Stimulated activated naive CD8-positive, alpha-beta T cell treated with anti-CD3 and anti-CD28 coated beads, Interleukin-15, amount 100 ng/mL, for 72 hours (primary cell): ENCODE measurements at regions not wholly inside any gene's neighbourhood (a gene's known extent, or its start where the extent isn't known, plus 50 kb on each side); places are given as distances from the start of the nearest gene placed in this dataset.
A peak's percentile ranks its signal among the peaks of the same experiment; 100 is the strongest.

ENCODE experiments used
- ATAC-seq: fragments of 150-1000 bp; cut with Tn5 transposase; 2 replicates; pipeline ENCODE4 v1.10.0; 2021; ENCODE audit warnings: mild to moderate bottlenecking, moderate library complexity
- DNase-seq, 2 donors: peaks; one replicate each; pipeline ENCODE4 v3.0.0; 2021 to 2022
- H3K27ac Mint-ChIP-seq, 2 donors: one replicate each; pipeline ENCODE4 v1.8.0; 2022; ENCODE audit warnings: mild to moderate bottlenecking in 2 of 2, mixed read lengths in 2 of 2, moderate library complexity in 2 of 2
- H3K27me3 Mint-ChIP-seq: one replicate; pipeline ENCODE4 v1.8.0; 2022; ENCODE audit warnings: mixed read lengths
- H3K4me1 Mint-ChIP-seq: one replicate; pipeline ENCODE4 v1.8.0; 2022; ENCODE audit warnings: mild to moderate bottlenecking, mixed read lengths
- H3K4me3 Mint-ChIP-seq, 2 donors: one replicate each; pipeline ENCODE4 v1.8.0; 2022; ENCODE audit warnings: mild to moderate bottlenecking in 2 of 2, mixed read lengths in 2 of 2, moderate library complexity in 1 of 2
- H3K9me3 Mint-ChIP-seq, 2 donors: one replicate each; pipeline ENCODE4 v1.8.0; 2022; ENCODE audit warnings: mixed read lengths in 2 of 2

GRCh38 chr2:43043553-43043870 is 182.9 kb downstream of the ZFP36L2 start:
- H3K27me3 Mint-ChIP-seq, result no peaks in the 10 kb centered on the region
- DNase-seq (no peak), ATAC-seq (no peak)
- H3K27ac Mint-ChIP-seq, result no peak overlapping the region
- peaks cover 38% of the 10 kb centered on the region for H3K4me1 Mint-ChIP-seq
- no peaks in the 10 kb centered on the region for H3K9me3 Mint-ChIP-seq
- H3K4me3 Mint-ChIP-seq, result no peak overlapping the region

GRCh38 chr2:43041661-43042360 is 184.6 kb downstream of the ZFP36L2 start:
- H3K27me3 Mint-ChIP-seq, result no peaks in the 10 kb centered on the region
- no peak overlapping the region for H3K4me3 Mint-ChIP-seq
- no peak for DNase-seq
- no peaks in the 10 kb centered on the region for H3K9me3 Mint-ChIP-seq
- no peak for ATAC-seq
- peaks cover 28% of the 10 kb centered on the region for H3K4me1 Mint-ChIP-seq
- no peak overlapping the region for H3K27ac Mint-ChIP-seq

GRCh38 chr2:43041173-43041591 is 185.2 kb downstream of the ZFP36L2 start:
- H3K4me3 Mint-ChIP-seq, result no peak overlapping the region
- no peaks in the 10 kb centered on the region for H3K27me3 Mint-ChIP-seq
- ATAC-seq, result no peak
- no peak overlapping the region for H3K27ac Mint-ChIP-seq
- H3K9me3 Mint-ChIP-seq, result no peaks in the 10 kb centered on the region
- peaks cover 21% of the 10 kb centered on the region for H3K4me1 Mint-ChIP-seq
- no peak for DNase-seq

GRCh38 chr2:43040084-43040854 is 186.1 kb downstream of the ZFP36L2 start:
- Mint-ChIP-seq H3K27me3 (no peaks in the 10 kb centered on the region), H3K9me3 (no peaks in the 10 kb centered on the region), H3K27ac (peak overlapping the region; percentile 4 to 12), H3K4me1 (peaks cover 18% of the 10 kb centered on the region), H3K4me3 (peak overlapping the region in 1 of 2 donors; percentile 39)
- DNase-seq (no peak), ATAC-seq (peak; percentile 72)

- Mint-ChIP-seq H3K27ac (no peak overlapping the region), H3K4me1 (peaks cover 18% of the 10 kb centered on the region), H3K9me3 (no peaks in the 10 kb centered on the region), H3K27me3 (no peaks in the 10 kb centered on the region), H3K4me3 (no peak overlapping the region)
- DNase-seq (no peak), ATAC-seq (peak; percentile 25)
These were observed 186.9 kb downstream of the ZFP36L2 start for GRCh38 chr2:43039376-43040080.

GRCh38 chr2:43038696-43039094 is 187.7 kb downstream of the ZFP36L2 start:
- ATAC-seq (no peak), DNase-seq (no peak)
- Mint-ChIP-seq H3K27ac (no peak overlapping the region), H3K9me3 (no peaks in the 10 kb centered on the region), H3K27me3 (no peaks in the 10 kb centered on the region), H3K4me1 (peaks cover 24% of the 10 kb centered on the region), H3K4me3 (no peak overlapping the region)

GRCh38 chr2:43038034-43038695 is 188.2 kb downstream of the ZFP36L2 start:
- Mint-ChIP-seq H3K27me3 (no peaks in the 10 kb centered on the region), H3K9me3 (no peaks in the 10 kb centered on the region), H3K4me1 (peaks cover 29% of the 10 kb centered on the region), H3K27ac (no peak overlapping the region), H3K4me3 (no peak overlapping the region)
- ATAC-seq, result no peak
- no peak for DNase-seq

- Mint-ChIP-seq H3K27ac (no peak overlapping the region), H3K4me3 (no peak overlapping the region), H3K4me1 (peaks cover 36% of the 10 kb centered on the region), H3K9me3 (no peaks in the 10 kb centered on the region), H3K27me3 (no peaks in the 10 kb centered on the region)
- DNase-seq, result no peak
- ATAC-seq, result no peak
These were observed 190.5 kb downstream of the ZFP36L2 start for GRCh38 chr2:43035922-43036321.

- no peak overlapping the region for H3K27ac Mint-ChIP-seq
These were observed 191.5 kb downstream of the ZFP36L2 start for GRCh38 chr2:43034921-43035320.

GRCh38 chr2:43034242-43034619 is 192.2 kb downstream of the ZFP36L2 start:
- ATAC-seq, result no peak

More at GRCh38 chr2:43034921-43035320, 191.5 kb downstream of the ZFP36L2 start:
- ATAC-seq (no peak), DNase-seq (no peak)
- Mint-ChIP-seq H3K4me3 (no peak overlapping the region), H3K4me1 (peaks cover 28% of the 10 kb centered on the region), H3K9me3 (no peaks in the 10 kb centered on the region), H3K27me3 (no peaks in the 10 kb centered on the region)

GRCh38 chr2:43033466-43034241 is 192.8 kb downstream of the ZFP36L2 start:
- no peak for ATAC-seq
- Mint-ChIP-seq H3K4me1 (peaks cover 23% of the 10 kb centered on the region), H3K27me3 (no peaks in the 10 kb centered on the region), H3K27ac (peak overlapping the region in 1 of 2 donors; percentile 21), H3K4me3 (no peak overlapping the region), H3K9me3 (no peaks in the 10 kb centered on the region)
- DNase-seq, result no peak

More at GRCh38 chr2:43034242-43034619, 192.2 kb downstream of the ZFP36L2 start:
- no peaks in the 10 kb centered on the region for H3K9me3 Mint-ChIP-seq
- no peak for DNase-seq
- H3K27ac Mint-ChIP-seq, result no peak overlapping the region
- H3K4me1 Mint-ChIP-seq, result peaks cover 23% of the 10 kb centered on the region
- no peak overlapping the region for H3K4me3 Mint-ChIP-seq
- no peaks in the 10 kb centered on the region for H3K27me3 Mint-ChIP-seq

- Mint-ChIP-seq H3K27ac (no peak overlapping the region), H3K4me3 (no peak overlapping the region), H3K4me1 (peaks cover 27% of the 10 kb centered on the region), H3K9me3 (no peaks in the 10 kb centered on the region), H3K27me3 (no peaks in the 10 kb centered on the region)
- DNase-seq (no peak), ATAC-seq (no peak)
These were observed 193.5 kb downstream of the ZFP36L2 start for GRCh38 chr2:43033016-43033270.

GRCh38 chr2:43032213-43033015 is 194.0 kb downstream of the ZFP36L2 start:
- Mint-ChIP-seq H3K27ac (peak overlapping the region; percentile 23 to 50), H3K4me1 (peaks cover 33% of the 10 kb centered on the region), H3K27me3 (no peaks in the 10 kb centered on the region), H3K4me3 (peak overlapping the region in 1 of 2 donors; percentile 3), H3K9me3 (no peaks in the 10 kb centered on the region)
- ATAC-seq (no peak), DNase-seq (no peak)

GRCh38 chr2:43031471-43032212 is 194.8 kb downstream of the ZFP36L2 start:
- Mint-ChIP-seq H3K27ac (no peak overlapping the region), H3K9me3 (no peaks in the 10 kb centered on the region), H3K4me1 (peaks cover 35% of the 10 kb centered on the region), H3K27me3 (no peaks in the 10 kb centered on the region), H3K4me3 (no peak overlapping the region)
- no peak for DNase-seq
- ATAC-seq, result no peak
